ENCODE measurements at regions not wholly inside any gene's neighbourhood (a gene's known extent, or its start where the extent isn't known, plus 50 kb on each side); places are given as distances from the start of the nearest gene placed in this dataset.
A peak's percentile ranks its signal among the peaks of the same experiment; 100 is the strongest.

GRCh38 chr2:223196331-223196730, 144.3 kb downstream of the KCNE4 start:
- FAIRE-seq (no peak), DNase-seq (ENCODE audit: low read depth) (no peak)
- H3K9ac ChIP-seq (ENCODE audit: low read length): no peak overlapping the region
- TF ChIP-seq, protein P1, sequence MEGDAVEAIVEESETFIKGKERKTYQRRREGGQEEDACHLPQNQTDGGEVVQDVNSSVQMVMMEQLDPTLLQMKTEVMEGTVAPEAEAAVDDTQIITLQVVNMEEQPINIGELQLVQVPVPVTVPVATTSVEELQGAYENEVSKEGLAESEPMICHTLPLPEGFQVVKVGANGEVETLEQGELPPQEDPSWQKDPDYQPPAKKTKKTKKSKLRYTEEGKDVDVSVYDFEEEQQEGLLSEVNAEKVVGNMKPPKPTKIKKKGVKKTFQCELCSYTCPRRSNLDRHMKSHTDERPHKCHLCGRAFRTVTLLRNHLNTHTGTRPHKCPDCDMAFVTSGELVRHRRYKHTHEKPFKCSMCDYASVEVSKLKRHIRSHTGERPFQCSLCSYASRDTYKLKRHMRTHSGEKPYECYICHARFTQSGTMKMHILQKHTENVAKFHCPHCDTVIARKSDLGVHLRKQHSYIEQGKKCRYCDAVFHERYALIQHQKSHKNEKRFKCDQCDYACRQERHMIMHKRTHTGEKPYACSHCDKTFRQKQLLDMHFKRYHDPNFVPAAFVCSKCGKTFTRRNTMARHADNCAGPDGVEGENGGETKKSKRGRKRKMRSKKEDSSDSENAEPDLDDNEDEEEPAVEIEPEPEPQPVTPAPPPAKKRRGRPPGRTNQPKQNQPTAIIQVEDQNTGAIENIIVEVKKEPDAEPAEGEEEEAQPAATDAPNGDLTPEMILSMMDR (IDR thresholded peaks at IDR 0.05; ENCODE audit: insufficient read depth, low read depth, low read length): no peak
- TF ChIP-seq EZH2 (IDR thresholded peaks at IDR 0.05; ENCODE audit: insufficient read depth, low read length): no peak
- H4K20me1 ChIP-seq (ENCODE audit: insufficient read depth, low read length): no peaks in the 10 kb centered on the region
- no peaks in the 10 kb centered on the region for H3K79me2 ChIP-seq (ENCODE audit: insufficient read depth, low read length)
- H3K27me3 ChIP-seq (ENCODE audit: insufficient read depth, low read length): no peaks in the 10 kb centered on the region
- H3K4me3 Mint-ChIP-seq (ENCODE audit: unreplicated experiment): no peak overlapping the region
- no peak overlapping the region for H3K4me3 ChIP-seq (ENCODE audit: insufficient read depth, low read depth, low read length)
- H3K27ac ChIP-seq (ENCODE audit: low read depth, low read length): no peak overlapping the region
- H3K36me3 Mint-ChIP-seq (ENCODE audit: low read depth, unreplicated experiment): no peaks in the 10 kb centered on the region
- peak overlapping the region; percentile 94 for H3K27ac Mint-ChIP-seq (ENCODE audit: unreplicated experiment)
- H3K9me3 Mint-ChIP-seq (ENCODE audit: unreplicated experiment): peaks cover 15% of the 10 kb centered on the region
- H3K4me2 ChIP-seq (ENCODE audit: low read length): no peak overlapping the region
- H3K36me3 ChIP-seq (ENCODE audit: insufficient read depth, low read length): no peaks in the 10 kb centered on the region
- no peaks in the 10 kb centered on the region for H3K27me3 Mint-ChIP-seq (ENCODE audit: low read depth, unreplicated experiment)
- H3K4me1 ChIP-seq (ENCODE audit: insufficient read depth, low read length): no peaks in the 10 kb centered on the region
- no peaks in the 10 kb centered on the region for H3K9me3 ChIP-seq (ENCODE audit: insufficient read depth, low read depth, low read length)
- H3K4me1 Mint-ChIP-seq (ENCODE audit: low read depth, unreplicated experiment): peaks cover 25% of the 10 kb centered on the region
- no peak overlapping the region for H2AFZ ChIP-seq (ENCODE audit: low read depth, low read length)

- FAIRE-seq (no peak), DNase-seq (ENCODE audit: low read depth) (peak; percentile 33)
- Histone ChIP-seq H2AFZ (ENCODE audit: low read depth, low read length) (no peak overlapping the region), H3K79me2 (ENCODE audit: insufficient read depth, low read length) (no peaks in the 10 kb centered on the region), H3K4me3 (ENCODE audit: insufficient read depth, low read depth, low read length) (no peak overlapping the region), H3K27ac (ENCODE audit: low read depth, low read length) (no peak overlapping the region), H3K27me3 (ENCODE audit: insufficient read depth, low read length) (no peaks in the 10 kb centered on the region), H4K20me1 (ENCODE audit: insufficient read depth, low read length) (no peaks in the 10 kb centered on the region), H3K4me2 (ENCODE audit: low read length) (no peak overlapping the region), H3K36me3 (ENCODE audit: insufficient read depth, low read length) (no peaks in the 10 kb centered on the region), H3K9ac (ENCODE audit: low read length) (no peak overlapping the region), H3K9me3 (ENCODE audit: insufficient read depth, low read depth, low read length) (no peaks in the 10 kb centered on the region), H3K4me1 (ENCODE audit: insufficient read depth, low read length) (no peaks in the 10 kb centered on the region)
- peak overlapping the region; percentile 94 for H3K27ac Mint-ChIP-seq (ENCODE audit: unreplicated experiment)
- no peaks in the 10 kb centered on the region for H3K36me3 Mint-ChIP-seq (ENCODE audit: low read depth, unreplicated experiment)
- H3K4me3 Mint-ChIP-seq (ENCODE audit: unreplicated experiment): no peak overlapping the region
- TF ChIP-seq, protein P1 (IDR thresholded peaks at IDR 0.05; ENCODE audit: insufficient read depth, low read depth, low read length): no peak
- no peak for TF ChIP-seq EZH2 (IDR thresholded peaks at IDR 0.05; ENCODE audit: insufficient read depth, low read length)
- H3K4me1 Mint-ChIP-seq (ENCODE audit: low read depth, unreplicated experiment): peaks cover 20% of the 10 kb centered on the region
- H3K27me3 Mint-ChIP-seq (ENCODE audit: low read depth, unreplicated experiment): no peaks in the 10 kb centered on the region
- peaks cover 12% of the 10 kb centered on the region for H3K9me3 Mint-ChIP-seq (ENCODE audit: unreplicated experiment)
Observed at GRCh38 chr2:223197046-223197445, 145.1 kb downstream of the KCNE4 start.

GRCh38 chr2:223199531-223200515, 147.8 kb downstream of the KCNE4 start:
- no peaks in the 10 kb centered on the region for H3K36me3 Mint-ChIP-seq (ENCODE audit: low read depth, unreplicated experiment)
- no peak overlapping the region for H3K4me3 ChIP-seq (ENCODE audit: insufficient read depth, low read depth, low read length)
- no peaks in the 10 kb centered on the region for H3K27me3 ChIP-seq (ENCODE audit: insufficient read depth, low read length)
- H3K27ac Mint-ChIP-seq (ENCODE audit: unreplicated experiment): no peak overlapping the region
- no peak overlapping the region for H3K4me3 Mint-ChIP-seq (ENCODE audit: unreplicated experiment)
- DNase-seq (ENCODE audit: low read depth) (no peak), FAIRE-seq (no peak)
- H2AFZ ChIP-seq (ENCODE audit: low read depth, low read length): no peak overlapping the region
- H3K4me1 ChIP-seq (ENCODE audit: insufficient read depth, low read length): peaks cover 4% of the 10 kb centered on the region
- H3K36me3 ChIP-seq (ENCODE audit: insufficient read depth, low read length): no peaks in the 10 kb centered on the region
- no peaks in the 10 kb centered on the region for H3K27me3 Mint-ChIP-seq (ENCODE audit: low read depth, unreplicated experiment)
- H4K20me1 ChIP-seq (ENCODE audit: insufficient read depth, low read length): no peaks in the 10 kb centered on the region
- H3K9me3 ChIP-seq (ENCODE audit: insufficient read depth, low read depth, low read length): no peaks in the 10 kb centered on the region
- H3K9me3 Mint-ChIP-seq (ENCODE audit: unreplicated experiment): peaks cover 4% of the 10 kb centered on the region
- H3K9ac ChIP-seq (ENCODE audit: low read length): no peak overlapping the region
- H3K27ac ChIP-seq (ENCODE audit: low read depth, low read length): no peak overlapping the region
- peaks cover 36% of the 10 kb centered on the region for H3K4me1 Mint-ChIP-seq (ENCODE audit: low read depth, unreplicated experiment)
- no peaks in the 10 kb centered on the region for H3K79me2 ChIP-seq (ENCODE audit: insufficient read depth, low read length)
- TF ChIP-seq, protein P1 (IDR thresholded peaks at IDR 0.05; ENCODE audit: insufficient read depth, low read depth, low read length): no peak
- no peak for TF ChIP-seq EZH2 (IDR thresholded peaks at IDR 0.05; ENCODE audit: insufficient read depth, low read length)
- no peak overlapping the region for H3K4me2 ChIP-seq (ENCODE audit: low read length)
